ENCODE measurements at regions not wholly inside any gene's neighbourhood (a gene's known extent, or its start where the extent isn't known, plus 50 kb on each side); places are given as distances from the start of the nearest gene placed in this dataset.

DNA sequence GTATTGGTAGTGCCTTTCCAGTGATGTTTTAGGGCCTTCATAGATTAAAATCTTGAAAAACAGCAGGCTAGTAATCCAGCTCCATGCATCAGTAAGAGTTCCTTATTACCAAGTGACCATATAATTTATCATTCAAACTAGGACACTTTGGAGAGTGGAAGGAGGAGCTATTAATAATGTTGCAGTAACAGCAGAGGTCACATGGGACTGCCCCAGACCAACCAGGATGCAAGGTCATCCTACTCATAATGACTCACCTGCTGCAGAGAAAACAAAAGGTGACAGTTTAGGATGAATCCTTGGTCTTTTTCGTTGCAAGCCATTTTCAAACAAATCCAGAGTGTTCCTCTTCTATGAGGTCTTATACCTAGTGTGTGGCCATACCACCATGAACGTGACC is 187.4 kb downstream of the NUF2 start:
- H3K27me3 Mint-ChIP-seq = peaks cover 5 to 6% (median 6%) of the 10 kb centered on the region in 3 donors
- H3K4me3 Mint-ChIP-seq = no peak overlapping the region
- DNase-seq (no peak), ATAC-seq (ENCODE audit: low read depth in 2 of 2) (no peak)
- H3K9me3 Mint-ChIP-seq = peaks cover 0 to 10% (median 6%) of the 10 kb centered on the region in 7 donors
- H3K4me1 Mint-ChIP-seq = no peaks in the 10 kb centered on the region
- peaks cover 0 to 11% of the 10 kb centered on the region in 2 donors for H3K36me3 Mint-ChIP-seq
- no peak overlapping the region for H3K27ac Mint-ChIP-seq

DNA sequence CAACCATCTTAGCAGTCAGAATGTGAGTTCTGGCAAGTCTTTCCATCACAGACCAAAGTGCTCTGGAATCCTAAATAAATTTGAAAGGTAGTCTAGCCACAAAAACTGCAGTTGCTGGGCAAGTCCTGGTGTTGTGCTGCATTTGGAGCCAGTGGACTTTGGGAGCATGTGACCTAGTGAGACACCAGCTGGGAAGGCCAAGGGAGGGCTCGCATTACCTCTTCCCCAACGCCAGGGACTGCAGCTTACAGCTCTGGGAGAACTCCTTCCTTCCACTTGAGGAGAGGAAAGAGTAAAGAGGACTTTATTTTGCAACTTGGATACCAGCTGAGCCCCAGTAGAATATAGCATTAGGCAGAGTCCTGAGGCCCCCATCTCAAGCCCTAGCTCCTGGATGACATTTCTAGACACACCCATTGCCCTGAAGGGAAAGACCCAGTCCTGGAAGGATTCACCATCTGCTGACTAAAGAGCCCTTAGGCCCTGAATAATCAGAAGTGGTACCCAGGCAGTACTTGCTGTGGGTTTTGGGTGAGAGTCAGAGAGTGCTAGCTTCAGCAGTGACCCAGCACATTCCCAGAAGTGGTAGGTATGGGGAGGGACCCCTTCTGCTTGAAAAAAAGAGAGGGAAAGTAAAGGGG is 190.7 kb downstream of the NUF2 start:
- H3K27ac Mint-ChIP-seq = no peak overlapping the region
- H3K36me3 Mint-ChIP-seq = peaks cover 0 to 12% of the 10 kb centered on the region in 2 donors
- DNase-seq = no peak
- H3K9me3 Mint-ChIP-seq = peaks cover 0 to 17% (median 12%) of the 10 kb centered on the region in 7 donors
- H3K27me3 Mint-ChIP-seq = peaks cover 0 to 6% (median 4%) of the 10 kb centered on the region in 3 donors
- no peaks in the 10 kb centered on the region for H3K4me1 Mint-ChIP-seq
- H3K4me3 Mint-ChIP-seq = no peak overlapping the region
- no peak for ATAC-seq (ENCODE audit: low read depth in 2 of 2)

GRCh38 chr1:163523375-163524029 is 201.7 kb downstream of the NUF2 start:
- no peaks in the 10 kb centered on the region for H3K4me1 Mint-ChIP-seq
- DNase-seq = no peak
- H3K4me3 Mint-ChIP-seq = no peak overlapping the region
- H3K36me3 Mint-ChIP-seq = no peaks in the 10 kb centered on the region
- no peak overlapping the region for H3K27ac Mint-ChIP-seq
- ATAC-seq (ENCODE audit: low read depth in 2 of 2) = no peak
- H3K27me3 Mint-ChIP-seq = no peaks in the 10 kb centered on the region
- peaks cover 0 to 18% (median 4%) of the 10 kb centered on the region in 7 donors for H3K9me3 Mint-ChIP-seq

GRCh38 chr1:163528710-163529348 is 207.1 kb downstream of the NUF2 start:
- Mint-ChIP-seq H3K4me3 (no peak overlapping the region), H3K27me3 (peaks cover 0 to 16% (median 0%) of the 10 kb centered on the region in 3 donors), H3K4me1 (peaks cover 0 to 4% (median 0%) of the 10 kb centered on the region in 3 donors), H3K36me3 (no peaks in the 10 kb centered on the region), H3K27ac (no peak overlapping the region), H3K9me3 (peaks cover 0 to 3% (median 0%) of the 10 kb centered on the region in 7 donors)
- ATAC-seq (ENCODE audit: low read depth in 2 of 2) = no peak
- no peak for DNase-seq

DNA sequence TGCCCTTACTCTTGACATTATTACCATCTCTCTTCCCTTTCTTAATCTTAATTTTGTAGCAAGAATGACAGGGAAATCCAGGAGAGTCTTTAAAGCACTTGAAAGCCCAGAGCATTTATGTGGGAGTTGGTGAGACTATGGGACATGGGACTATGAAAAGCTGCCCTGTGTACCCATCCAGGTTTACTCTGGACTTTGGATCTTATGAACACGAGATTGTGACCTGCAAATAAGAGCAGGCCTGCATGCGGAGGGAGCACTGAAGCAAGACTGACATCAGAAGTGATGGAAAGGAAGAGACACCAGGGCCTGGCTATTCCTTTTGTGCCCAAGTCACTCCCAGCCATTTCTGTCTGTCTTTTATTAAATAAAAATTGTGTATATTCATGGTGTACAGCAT is 209.6 kb downstream of the NUF2 start:
- Mint-ChIP-seq H3K4me1 (peaks cover 0 to 4% (median 0%) of the 10 kb centered on the region in 3 donors), H3K27me3 (peaks cover 0 to 16% (median 7%) of the 10 kb centered on the region in 3 donors), H3K9me3 (peaks cover 0 to 3% (median 0%) of the 10 kb centered on the region in 7 donors), H3K27ac (no peak overlapping the region), H3K36me3 (no peaks in the 10 kb centered on the region), H3K4me3 (no peak overlapping the region)
- DNase-seq = no peak
- ATAC-seq (ENCODE audit: low read depth in 2 of 2) = no peak

DNA sequence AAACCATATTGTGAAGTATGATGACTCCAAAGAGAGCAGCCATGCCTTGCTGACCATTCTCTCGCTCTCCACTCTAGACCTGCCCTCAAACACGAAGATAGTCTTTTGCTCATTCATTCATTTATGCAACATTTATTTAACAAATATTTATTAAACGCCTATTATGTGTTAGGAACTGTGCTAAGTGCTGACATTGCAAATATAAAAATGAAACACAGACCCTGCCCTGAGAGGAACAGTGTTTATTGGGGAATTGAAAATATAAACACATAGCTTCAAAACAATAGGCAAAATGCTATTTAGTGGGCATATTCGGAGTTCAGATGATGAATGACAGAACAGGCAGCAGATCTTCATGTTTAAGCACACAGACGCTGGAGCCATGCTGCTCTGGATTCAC is 213.6 kb downstream of the NUF2 start:
- ATAC-seq (ENCODE audit: low read depth in 2 of 2) (no peak), DNase-seq (no peak)
- no peaks in the 10 kb centered on the region for H3K36me3 Mint-ChIP-seq
- H3K27ac Mint-ChIP-seq = no peak overlapping the region
- H3K4me1 Mint-ChIP-seq = peaks cover 0 to 1% (median 0%) of the 10 kb centered on the region in 3 donors
- no peak overlapping the region for H3K4me3 Mint-ChIP-seq
- H3K27me3 Mint-ChIP-seq = peaks cover 0 to 11% (median 7%) of the 10 kb centered on the region in 3 donors
- no peaks in the 10 kb centered on the region for H3K9me3 Mint-ChIP-seq

DNA sequence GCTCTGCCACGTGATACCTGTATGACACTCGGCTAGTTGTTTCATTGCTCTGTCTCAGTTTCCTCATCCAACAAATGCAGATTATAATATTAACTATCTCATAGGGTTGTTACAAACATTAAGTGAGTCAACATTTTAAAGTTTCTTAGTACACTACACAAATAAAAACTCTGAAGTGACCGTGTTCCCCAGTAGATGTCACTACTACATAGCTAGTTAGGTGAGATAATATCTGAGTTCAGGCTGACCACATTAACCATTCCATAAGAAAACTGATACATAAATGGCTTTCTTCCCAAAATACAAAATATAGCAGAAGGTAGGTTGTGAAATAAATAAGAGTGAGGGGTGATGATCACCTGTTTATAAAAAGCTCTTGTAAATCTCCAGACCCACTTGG is 214.1 kb downstream of the NUF2 start:
- H3K27me3 Mint-ChIP-seq = peaks cover 0 to 8% (median 7%) of the 10 kb centered on the region in 3 donors
- H3K27ac Mint-ChIP-seq = no peak overlapping the region
- no peaks in the 10 kb centered on the region for H3K36me3 Mint-ChIP-seq
- H3K4me1 Mint-ChIP-seq = no peaks in the 10 kb centered on the region
- ATAC-seq (ENCODE audit: low read depth in 2 of 2) = no peak
- H3K4me3 Mint-ChIP-seq = no peak overlapping the region
- H3K9me3 Mint-ChIP-seq = no peaks in the 10 kb centered on the region
- DNase-seq = no peak

GRCh38 chr1:163537809-163538208 is 216.1 kb downstream of the NUF2 start:
- Mint-ChIP-seq H3K36me3 (no peaks in the 10 kb centered on the region), H3K27me3 (peaks cover 0 to 7% (median 3%) of the 10 kb centered on the region in 3 donors), H3K4me3 (no peak overlapping the region), H3K27ac (no peak overlapping the region), H3K4me1 (no peaks in the 10 kb centered on the region), H3K9me3 (peaks cover 0 to 3% (median 0%) of the 10 kb centered on the region in 7 donors)
- no peak for ATAC-seq (ENCODE audit: low read depth in 2 of 2)
- DNase-seq = no peak

DNA sequence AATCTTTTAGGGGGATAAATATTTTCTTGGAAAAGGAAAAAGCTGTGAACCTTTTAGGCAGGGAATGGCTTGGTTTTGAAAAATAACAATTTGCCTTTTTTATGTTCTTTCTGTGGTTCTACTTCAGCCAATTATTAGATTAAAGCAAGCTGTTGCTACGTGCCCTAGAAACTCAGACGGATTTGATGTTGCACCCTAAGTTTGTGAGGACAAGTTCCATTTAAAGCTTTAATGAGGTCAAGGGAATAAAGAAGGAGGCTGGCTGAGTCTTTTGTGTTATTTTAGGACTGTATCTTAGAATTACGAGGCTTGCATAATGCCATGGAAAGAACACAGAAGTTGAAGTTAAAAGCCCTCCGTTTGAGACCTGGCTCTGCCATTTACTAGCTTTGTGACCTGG is 216.9 kb downstream of the NUF2 start:
- DNase-seq (no peak), ATAC-seq (ENCODE audit: low read depth in 2 of 2) (no peak)
- Mint-ChIP-seq H3K36me3 (no peaks in the 10 kb centered on the region), H3K4me3 (no peak overlapping the region), H3K27ac (no peak overlapping the region), H3K9me3 (peaks cover 0 to 3% (median 0%) of the 10 kb centered on the region in 7 donors), H3K4me1 (no peaks in the 10 kb centered on the region), H3K27me3 (peaks cover 0 to 7% (median 0%) of the 10 kb centered on the region in 3 donors)

DNA sequence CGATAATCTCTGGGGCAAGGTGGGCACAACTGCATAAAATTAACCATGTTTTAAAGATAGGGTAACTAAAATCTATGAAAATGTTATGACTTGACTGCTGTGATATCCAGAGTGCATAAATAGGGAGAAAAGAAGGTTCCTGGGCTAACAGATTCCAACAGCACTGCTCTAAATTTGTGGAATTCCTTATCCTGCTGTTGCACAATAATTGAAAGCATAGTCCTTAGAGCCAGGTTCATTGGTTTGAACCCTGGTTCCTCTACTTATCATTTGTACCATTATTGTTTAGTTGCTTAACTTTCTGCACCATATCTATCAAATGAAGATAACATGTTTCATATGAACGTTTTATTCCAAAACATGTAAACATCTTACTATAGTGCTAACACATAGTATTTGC is 219.0 kb downstream of the NUF2 start:
- Mint-ChIP-seq H3K27me3 (no peaks in the 10 kb centered on the region), H3K27ac (no peak overlapping the region), H3K4me3 (no peak overlapping the region), H3K36me3 (no peaks in the 10 kb centered on the region), H3K4me1 (no peaks in the 10 kb centered on the region), H3K9me3 (peaks cover 0 to 3% (median 0%) of the 10 kb centered on the region in 7 donors)
- ATAC-seq (ENCODE audit: low read depth in 2 of 2) = no peak
- DNase-seq = no peak

DNA sequence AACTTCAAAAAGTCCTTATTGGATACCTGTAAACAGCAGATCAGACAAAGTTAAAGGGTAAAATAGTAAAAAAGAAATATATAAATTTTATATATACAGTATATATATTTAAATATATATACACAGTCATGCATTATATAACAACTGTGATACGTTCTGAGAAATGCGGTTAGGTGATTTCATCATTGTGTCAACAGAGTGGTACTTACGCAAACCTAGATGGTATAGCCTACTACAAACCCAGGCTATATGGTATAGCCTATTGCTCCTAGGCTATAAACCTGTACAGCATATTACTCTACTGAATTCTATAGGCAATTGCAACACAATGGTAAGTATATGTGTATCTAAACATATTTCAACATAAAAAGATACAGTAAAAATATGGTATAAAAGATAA is 222.7 kb downstream of the NUF2 start:
- H3K36me3 Mint-ChIP-seq = no peaks in the 10 kb centered on the region
- peaks cover 0 to 8% (median 0%) of the 10 kb centered on the region in 7 donors for H3K9me3 Mint-ChIP-seq
- H3K4me1 Mint-ChIP-seq = no peaks in the 10 kb centered on the region
- H3K27ac Mint-ChIP-seq = no peak overlapping the region
- no peak overlapping the region for H3K4me3 Mint-ChIP-seq
- no peaks in the 10 kb centered on the region for H3K27me3 Mint-ChIP-seq
- DNase-seq = no peak
- ATAC-seq (ENCODE audit: low read depth in 2 of 2) = no peak

- H3K9me3 Mint-ChIP-seq = peaks cover 0 to 8% (median 4%) of the 10 kb centered on the region in 7 donors
- H3K27me3 Mint-ChIP-seq = peaks cover 4 to 12% (median 8%) of the 10 kb centered on the region in 3 donors
- H3K27ac Mint-ChIP-seq = no peak overlapping the region
- no peak for DNase-seq
- ATAC-seq (ENCODE audit: low read depth in 2 of 2) = no peak
- no peak overlapping the region for H3K4me3 Mint-ChIP-seq
- no peaks in the 10 kb centered on the region for H3K4me1 Mint-ChIP-seq
- no peaks in the 10 kb centered on the region for H3K36me3 Mint-ChIP-seq
Measured at GRCh38 chr1:163558162-163558561, 236.4 kb downstream of the NUF2 start.

DNA sequence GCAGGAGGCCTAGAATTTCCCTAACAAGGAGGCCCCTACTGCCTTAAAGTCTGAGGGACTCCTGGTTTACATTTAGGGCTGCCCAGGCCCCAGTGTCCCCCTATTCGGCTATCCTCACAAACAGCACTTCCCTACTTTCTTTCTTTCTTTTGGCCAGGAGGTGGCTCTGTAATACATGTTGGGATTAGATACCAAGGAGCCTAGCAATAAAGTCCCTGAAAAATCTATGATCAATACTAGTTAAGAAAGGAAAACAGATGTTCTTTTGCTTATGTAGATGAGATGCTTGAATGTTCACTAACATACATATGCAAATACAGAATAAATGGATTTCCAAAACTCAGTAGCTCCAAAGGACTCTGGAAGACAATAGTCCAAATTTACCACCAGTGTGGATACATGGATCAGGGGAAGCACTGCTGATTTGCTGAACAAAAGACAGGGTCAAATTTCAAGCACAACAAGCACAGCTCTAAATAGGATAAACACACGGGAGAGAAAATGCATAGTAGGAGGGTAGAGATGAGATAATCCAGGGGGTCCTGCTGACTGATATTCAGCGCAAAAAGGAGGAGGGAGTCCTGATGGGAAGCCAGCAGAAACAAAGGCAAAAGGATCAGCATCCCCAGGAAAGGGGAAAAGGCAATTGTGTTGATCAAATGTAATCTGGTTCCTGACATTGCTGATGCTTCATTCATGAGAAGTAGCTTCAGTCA is 240.0 kb downstream of the NUF2 start:
- Mint-ChIP-seq H3K9me3 (peaks cover 0 to 5% (median 2%) of the 10 kb centered on the region in 7 donors), H3K27ac (no peak overlapping the region)

More for the DNA sequence above, 240.0 kb downstream of the NUF2 start:
- peaks cover 0 to 4% (median 4%) of the 10 kb centered on the region in 3 donors for H3K27me3 Mint-ChIP-seq
- DNase-seq (no peak), ATAC-seq (ENCODE audit: low read depth in 2 of 2) (no peak)
- no peaks in the 10 kb centered on the region for H3K4me1 Mint-ChIP-seq
- no peak overlapping the region for H3K4me3 Mint-ChIP-seq
- H3K36me3 Mint-ChIP-seq = no peaks in the 10 kb centered on the region

Measured in naive B cell (primary cell).